Activated T-cell treated with anti-CD3 and anti-CD28 coated beads, Interleukin-2, amount 50 U/mL, for 48 hours (primary cell): ENCODE measurements at regions not wholly inside any gene's neighbourhood (a gene's known extent, or its start where the extent isn't known, plus 50 kb on each side); places are given as distances from the start of the nearest gene placed in this dataset.

ENCODE experiments used
- DNase-seq, 2 experiments: peaks; one replicate each; pipeline ENCODE4 v3.0.0-alpha.2; 2020

DNA sequence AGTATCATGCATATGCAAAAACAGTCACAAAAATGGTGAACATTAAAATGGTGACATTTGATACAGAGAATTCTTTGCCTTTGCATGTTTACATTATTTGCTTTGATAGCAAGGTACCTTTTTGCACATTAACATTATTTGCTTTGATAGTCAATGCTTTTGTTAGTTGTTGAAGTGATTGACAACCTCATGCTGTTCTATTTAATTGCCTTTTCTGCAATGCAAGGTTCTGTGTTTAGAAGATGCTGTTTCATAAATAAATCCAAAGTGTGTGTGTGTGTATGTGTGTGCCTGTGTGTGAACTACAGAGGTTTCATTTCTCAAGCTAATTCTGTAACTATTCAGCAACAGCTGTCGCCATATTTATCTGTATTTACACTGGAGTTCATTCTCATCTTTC is 668.7 kb downstream of the NR2F1-AS1 start:
- no peak for DNase-seq

DNA sequence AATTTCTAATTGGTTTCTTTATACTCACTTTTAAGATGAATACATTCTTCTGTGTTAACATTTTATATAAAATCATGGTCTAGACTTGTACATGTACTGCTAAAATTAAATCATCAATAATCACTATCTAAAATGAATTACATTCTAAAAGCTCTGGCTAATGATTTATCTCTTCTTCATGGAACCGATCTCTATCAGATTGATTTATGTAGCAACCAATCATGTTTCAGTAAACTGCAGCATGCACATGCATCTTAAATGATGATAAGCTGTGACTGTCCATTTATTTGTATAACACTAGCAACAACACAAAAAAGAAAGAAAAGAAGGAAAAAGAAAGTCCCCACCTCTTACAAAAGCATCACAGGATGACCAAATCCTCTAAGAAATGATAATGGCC is 669.2 kb downstream of the NR2F1-AS1 start:
- DNase-seq, result no peak

DNA sequence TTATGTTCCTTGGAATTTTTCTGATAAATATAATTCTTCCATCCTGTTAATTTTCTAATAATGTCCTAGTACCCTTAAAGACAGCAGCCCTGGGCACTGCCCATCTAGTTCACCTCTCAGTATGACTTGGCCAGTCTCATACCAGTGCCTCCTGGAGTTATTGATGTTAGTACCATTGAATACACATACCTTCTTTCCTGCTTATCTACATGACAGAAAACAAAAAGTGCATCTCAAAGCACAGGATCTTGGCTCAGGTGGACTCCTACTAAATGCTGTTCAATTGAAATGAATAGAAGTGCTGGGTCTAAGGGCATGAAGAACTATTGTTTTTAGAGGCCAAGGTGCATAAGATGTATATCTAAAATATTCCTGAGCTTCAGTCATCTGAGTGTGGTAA is 669.7 kb downstream of the NR2F1-AS1 start:
- no peak for DNase-seq

DNA sequence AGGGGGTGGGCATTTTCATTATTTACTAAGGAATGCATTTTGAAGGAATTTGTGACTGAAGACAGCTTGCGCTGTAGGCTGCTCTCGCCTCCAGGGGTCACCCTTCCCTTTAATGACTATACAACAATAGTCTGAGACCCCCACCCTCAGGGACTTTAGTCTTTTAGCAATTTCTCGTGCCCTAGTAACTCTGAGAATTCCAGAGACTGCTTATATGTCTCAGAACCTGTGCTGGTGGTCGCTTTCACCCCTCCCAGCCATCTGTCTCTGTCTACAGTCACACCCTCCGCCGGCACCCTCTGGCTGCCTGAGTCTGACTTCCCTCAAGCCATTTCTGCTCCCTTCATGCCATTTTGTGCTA is 671.4 kb downstream of the NR2F1-AS1 start:
- DNase-seq, result no peak

DNA sequence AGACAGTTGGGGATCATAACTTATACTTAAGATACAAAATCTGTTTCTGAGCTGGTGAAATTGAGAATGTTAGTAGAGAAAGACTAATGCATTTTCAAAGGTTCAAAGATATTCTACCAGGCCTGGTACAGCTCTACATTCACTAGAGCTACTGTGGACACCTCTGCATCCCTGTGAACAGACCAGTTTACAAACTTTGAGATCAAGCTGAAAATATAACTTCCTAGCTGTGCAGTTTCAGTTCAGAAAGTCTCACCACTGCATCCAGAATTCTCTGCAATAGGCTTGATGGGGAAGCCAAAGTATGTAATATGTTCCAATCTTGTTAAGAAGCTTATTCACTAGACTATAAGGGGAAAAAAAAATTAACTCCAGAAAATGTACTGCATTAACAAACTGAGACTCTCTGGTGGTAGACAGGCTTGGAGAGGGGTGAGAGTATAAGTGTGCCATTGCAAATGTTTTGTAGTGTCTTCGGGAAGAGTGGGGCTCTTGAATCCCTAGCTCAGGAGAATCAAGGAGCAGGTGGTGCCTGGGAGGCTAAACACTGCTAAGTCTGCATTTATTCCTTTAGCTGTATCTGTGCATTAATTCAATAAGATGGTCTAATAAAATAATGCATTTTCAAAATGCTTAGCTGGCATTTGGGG is 671.9 kb downstream of the NR2F1-AS1 start:
- no peak for DNase-seq

DNA sequence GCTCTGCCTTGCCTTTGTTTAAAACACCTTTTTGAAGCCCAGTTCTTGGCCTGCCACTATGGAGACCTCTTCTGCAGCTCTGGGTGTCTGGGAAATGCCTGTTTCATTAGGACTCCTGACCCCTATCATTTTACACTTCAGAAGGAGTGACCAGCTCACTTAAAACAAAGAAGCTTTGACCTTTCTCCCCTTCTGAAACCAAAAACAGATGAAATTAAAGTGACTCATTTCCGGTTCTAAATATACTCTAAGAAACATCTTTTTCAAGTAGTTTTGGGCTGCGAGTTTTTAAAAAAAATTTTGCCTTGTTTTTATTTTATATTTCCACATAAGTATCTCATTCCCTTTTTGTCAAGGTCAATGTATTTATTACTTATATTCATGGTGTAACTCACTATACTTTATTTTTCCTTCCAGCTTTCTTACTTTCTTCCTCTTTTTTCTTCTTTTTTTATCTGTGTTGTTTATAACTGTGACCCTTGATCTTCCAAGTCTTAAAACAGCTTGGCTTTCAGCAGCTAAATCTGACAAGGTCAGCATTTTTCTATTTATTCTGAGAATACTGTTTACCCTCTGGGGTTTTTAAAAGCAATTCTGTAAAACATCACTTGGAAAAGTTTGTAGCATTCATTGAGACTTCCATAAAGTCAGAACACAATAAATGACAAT is 672.9 kb downstream of the NR2F1-AS1 start:
- no peak for DNase-seq

DNA sequence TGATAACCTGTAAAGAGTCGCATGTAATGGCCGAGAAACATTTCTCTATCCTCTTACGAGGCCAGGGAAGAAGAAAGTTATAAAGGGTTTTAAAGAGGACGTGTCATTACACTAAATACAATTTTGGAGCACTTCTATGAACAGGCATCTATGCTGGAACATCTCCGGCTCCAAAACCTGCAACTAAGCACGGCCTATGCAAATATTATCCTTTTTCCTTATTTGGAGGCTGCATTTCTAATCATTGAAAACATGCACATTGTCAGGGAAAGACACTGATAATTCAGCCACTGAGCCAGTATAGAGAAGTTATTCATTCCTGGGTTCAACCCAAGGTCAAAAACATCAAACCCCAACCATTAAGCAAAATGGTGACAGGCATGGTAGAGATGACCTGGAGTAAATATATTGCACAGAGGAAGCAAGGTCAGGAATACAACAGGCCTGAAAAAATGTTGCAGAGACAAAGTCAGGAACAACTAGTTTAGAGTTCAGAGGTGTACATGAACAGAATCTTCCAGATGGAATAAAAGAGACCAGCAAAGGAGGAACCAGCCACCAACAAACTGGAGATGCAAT is 674.1 kb downstream of the NR2F1-AS1 start:
- no peak for DNase-seq

DNA sequence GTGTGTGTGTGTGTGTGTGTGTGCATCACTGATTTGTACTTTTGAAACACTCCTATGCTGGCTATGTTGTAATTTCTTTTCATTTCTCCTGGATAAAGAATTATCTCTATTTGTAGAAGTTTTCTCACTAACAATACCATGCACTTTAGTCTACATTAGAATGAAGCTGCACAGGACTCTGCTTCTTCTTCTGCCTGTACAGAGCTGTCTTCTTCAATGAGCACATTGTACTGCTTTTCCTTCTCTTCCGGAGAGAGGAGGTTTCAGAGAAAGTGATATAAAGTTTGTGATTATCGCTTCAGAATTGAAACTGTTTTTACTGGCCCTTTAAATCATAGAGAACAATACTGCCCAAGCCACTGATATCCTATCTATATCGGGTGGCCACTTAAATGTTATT is 677.0 kb downstream of the NR2F1-AS1 start:
- DNase-seq, result no peak

DNA sequence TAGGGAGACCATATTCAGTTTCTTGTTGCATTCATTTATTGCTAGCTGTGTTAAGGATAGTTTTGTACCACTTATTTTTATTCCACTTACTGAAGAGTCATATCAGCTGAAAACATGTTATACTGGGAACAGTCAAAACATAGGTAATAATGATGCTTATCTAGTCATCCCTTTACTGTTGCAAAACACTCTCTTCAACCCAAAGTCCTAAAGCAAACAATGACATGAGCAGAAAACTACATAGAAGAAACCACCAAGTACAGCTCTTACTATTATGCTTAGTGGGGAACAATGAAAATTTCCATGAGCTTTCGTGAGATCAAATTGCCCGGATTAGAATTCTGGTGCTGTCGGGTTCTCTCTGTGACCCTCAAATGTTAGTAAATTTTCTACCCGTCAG is 681.4 kb downstream of the NR2F1-AS1 start:
- DNase-seq, result no peak

DNA sequence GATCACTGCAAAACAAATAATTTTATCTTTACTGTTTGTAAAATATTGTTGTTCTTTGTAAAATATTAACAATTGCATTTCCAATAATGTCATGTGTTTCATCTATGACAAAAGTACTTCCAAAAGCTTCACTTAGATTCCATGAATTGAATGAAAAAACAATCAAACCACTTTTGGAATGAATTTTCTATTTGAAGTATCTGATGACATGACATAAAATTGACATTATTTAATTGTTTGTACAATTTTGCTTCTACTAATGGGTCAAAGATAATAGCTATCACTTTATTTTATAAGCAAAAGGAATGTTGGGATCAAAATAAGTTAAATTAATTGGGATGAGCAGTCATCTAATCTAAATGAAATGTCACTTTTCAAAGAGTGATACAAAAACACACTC is 684.3 kb downstream of the NR2F1-AS1 start:
- no peak for DNase-seq

DNA sequence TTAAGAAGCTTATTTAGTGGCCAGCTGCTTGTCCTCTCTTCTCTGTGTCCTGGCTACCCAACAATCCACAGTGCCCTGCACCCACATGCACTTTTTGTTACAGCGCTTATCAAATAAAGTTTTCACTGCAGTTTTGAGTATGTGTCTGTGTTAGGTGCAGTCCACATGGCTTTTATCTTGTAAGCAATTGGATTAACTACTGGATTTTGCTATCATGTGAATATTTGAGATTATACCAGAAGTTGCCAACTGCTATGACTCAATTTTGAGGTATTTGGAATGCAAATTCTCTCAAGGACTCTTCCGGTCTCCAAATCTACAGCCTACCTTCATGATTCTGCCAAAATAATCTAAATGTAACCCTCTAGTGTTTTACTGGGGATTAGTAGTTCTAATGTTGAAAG is 690.2 kb downstream of the NR2F1-AS1 start:
- DNase-seq, result no peak

DNA sequence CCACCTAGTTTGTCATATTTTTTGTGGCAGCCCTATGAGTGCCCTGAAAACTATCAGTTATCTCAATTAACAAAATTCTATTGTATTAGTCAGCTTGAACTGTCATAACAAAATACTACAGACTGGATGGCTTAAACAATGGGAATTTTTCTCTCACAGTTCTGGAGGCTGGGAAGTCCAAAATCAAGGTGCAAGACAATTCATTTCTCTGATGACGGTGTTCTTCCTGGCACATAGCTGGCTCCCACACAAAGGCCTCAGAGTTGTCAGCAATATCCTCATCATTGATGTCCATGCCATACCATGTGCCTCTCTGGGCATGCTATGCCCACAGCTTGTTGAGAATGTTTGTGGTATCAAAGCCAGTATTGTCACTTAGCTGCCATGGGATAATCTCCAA is 691.9 kb downstream of the NR2F1-AS1 start:
- no peak for DNase-seq

DNA sequence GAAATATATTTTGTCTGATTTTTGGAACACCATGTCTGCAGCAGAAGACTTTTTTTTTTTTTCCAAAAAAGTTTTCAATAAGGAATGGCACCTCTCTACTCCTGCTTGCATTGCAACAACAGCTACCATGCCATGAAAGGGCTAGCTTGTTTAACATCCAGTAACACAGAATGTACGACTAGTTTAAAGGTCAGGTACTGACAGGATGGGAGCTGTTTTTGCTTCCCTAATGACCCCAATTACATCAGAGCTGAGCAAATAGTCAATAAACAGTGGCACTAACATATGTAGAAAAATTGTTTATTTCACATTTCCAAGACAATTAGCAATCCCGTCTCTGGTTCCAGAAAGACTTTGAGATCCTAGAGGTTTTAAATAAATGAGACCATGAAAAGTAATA is 693.8 kb downstream of the NR2F1-AS1 start:
- no peak for DNase-seq

DNA sequence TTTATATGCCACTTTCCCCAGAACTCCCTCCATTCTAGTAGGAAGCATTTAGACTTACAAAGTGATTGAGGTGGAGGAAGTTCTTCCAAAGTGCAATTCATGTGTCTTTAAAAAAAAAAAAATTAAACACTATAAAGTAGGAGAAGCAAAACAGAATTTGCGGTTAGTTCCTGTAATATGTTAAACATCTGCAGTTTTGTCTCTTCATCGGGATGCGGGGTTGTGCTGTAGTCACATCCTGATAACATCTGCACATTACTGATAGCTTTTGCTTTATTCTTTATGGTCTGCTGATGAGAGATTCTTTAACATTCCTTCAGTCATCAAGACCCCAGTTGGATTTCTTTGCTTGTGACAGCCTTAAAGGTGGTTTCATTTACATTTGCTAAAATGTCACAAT is 694.3 kb downstream of the NR2F1-AS1 start:
- DNase-seq, result no peak

DNA sequence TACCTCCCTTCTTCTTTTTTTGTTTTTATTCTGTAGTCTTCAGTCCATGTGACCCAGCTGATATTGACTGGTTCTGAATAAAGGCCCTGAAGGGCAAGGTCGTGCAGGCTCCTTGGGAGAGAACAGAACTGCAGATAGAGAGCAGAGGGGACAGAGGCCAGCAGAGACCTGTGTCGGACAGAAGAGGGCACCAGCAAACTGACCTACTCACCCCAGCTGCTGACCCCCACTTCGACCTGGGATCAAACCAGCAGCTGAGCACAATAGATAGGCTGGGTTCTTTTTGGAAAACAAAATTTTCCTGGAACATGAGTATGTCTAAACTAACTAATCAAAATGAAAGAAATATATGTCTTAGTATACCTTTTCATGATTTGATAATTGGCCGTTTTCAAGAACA is 695.1 kb downstream of the NR2F1-AS1 start:
- DNase-seq, result no peak

DNA sequence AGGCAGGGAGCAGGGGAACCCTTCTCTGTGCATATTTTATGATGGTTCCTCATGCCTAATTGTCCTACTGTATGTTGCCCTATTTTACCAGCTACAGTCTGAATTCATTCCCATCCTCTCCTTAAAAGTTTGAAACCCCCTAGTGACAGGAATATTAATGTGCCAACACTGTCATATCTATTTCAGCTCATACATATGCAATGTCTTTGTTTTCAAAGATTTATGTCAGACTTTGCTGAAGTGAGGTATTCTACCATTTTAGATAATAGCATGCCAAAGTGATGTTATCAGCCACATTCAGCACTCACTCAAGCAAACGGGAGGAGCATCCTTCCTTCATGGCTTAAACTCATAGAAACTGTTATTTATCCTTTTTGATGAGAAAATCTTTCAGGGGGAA is 696.5 kb downstream of the NR2F1-AS1 start:
- DNase-seq, result no peak

DNA sequence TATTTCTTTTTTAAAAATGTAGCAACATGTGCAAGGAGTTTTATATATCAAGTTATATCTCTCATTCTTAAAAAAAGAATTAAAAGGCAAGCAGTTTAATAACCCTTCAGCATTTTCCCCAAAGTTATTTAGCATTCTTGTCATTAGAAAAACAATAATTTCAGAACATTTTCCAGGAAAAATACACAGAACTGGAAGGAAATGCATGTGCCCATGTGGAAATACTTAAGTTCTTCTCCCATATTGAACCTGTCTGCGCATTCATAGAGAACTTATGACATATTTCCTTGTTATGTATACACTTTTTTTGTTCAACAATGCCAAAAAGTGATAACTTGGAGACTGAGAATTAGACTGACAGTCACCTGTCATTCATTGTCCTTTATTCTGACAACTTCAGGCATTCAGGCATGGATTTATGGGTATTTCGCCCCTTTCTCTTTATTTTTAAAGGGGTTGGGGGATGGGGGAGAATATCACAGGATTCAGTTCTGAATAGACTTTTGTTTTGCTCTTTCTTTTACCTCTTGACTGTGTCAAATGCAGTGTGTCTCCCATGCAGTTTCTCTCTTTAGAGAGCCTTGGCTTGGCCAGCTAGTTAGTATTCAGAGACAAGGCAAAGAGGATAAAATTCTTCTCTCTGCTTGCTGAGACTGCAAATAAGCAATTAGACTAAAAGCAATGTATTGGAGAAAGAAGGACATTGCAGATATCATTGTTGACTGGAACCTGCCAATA is 701.0 kb downstream of the NR2F1-AS1 start:
- DNase-seq, result no peak

DNA sequence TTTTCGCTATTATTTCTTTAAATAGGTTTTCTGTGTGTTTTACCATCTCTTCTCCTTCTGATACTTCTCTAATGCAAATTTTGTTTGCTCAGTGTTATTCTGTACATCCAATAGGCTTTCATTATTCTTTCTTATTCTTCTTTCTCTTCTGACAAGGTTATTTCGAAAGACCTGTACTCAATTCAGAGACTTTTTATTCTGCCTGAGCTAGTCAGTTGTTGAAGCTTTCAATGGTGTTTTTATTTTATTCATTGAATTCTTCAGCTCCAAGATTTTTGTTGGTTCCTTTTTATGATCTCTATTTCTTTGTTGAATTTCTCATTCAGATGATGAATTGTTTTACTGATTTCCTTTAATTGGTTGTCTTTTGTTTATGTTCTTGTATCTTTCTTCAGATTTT is 706.2 kb downstream of the NR2F1-AS1 start:
- DNase-seq, result no peak

DNA sequence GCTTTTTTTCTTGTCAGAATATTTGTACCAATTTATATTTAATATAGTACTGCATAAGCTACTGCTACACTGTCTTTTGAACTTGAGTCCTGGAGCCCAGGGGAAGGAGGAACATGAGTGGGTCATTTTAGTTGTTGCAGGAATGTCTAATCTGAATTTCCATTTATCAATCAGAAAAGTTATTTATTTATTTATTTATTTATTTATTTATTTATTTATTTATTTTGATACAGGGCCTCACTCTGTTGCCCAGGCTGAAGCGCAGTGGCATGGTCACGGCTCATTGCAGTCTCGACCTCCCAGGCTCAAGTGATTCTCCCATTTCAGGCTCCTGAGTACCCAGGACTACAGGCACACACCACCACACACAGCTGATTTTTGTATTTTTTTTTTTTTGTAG is 712.6 kb downstream of the NR2F1-AS1 start:
- no peak for DNase-seq

DNA sequence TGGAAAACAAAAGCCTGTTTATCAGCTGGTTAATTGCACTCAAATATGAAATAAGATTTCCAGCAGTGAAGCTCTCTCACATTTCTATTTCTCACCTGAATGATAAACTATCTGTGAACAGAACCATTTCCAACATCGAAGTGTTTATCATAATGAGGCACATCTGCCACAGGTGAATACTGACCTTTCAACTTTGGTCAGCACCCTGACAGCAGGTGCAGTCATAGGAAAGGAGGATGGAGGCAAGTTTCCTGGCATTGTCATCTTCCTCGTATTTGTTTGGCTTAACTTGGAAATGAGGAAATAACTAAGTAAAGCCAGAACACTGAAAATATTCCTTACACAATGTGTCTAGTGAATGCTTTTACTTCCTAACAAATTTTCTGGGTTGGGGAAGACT is 716.4 kb downstream of the NR2F1-AS1 start:
- DNase-seq, result no peak

DNA sequence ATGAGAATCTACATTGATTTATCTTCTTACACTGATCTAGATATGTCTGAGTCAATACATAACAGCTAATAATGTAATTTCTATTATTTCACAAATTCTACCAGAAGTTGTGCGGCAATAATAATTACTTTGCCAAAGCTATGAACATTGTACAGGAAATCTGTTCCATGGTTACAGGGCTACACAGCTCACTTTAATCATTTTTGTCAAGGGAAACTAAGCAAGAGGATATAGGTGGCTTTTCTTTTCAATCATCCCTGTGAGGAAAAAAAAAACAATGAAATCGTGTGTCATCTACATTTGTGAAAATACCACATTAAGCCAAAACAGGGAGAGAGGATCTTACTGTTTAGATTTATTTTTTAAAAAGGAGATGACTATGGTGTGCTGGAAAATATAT is 717.4 kb downstream of the NR2F1-AS1 start:
- no peak for DNase-seq

DNA sequence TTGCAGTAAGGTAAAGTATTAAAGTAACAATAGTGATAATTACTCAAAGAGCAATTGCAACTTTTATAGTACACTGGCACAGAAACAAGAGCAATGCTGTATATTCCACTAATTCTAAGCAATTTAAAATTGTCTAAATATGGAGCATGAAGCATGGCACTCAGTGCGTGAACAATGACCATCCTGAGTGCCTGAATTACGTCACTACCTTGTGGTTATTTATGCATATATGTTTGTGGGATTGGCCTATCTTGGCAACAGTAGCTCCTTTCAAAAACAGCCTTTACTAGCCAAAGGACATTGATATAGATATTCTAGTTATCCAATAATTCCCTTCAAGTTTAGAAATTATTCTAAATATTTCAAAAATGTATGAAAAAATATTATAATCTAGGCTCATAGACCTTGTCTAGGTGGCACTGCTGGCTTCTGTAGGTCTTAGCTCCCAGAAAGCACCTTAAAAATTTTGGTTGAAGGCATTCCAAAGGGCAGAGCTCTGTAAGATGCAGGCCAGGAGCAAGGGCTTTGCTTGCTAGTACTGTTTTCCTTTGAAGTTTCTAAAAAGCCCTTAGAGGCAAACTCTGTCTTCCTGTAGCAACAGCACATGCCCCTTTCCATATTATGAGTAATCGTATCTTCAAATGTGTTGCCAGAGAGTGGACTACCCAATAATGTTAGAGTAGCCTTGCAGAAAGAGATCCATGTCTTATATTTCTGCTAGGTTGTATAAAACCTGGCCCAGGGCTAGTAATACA is 719.3 kb downstream of the NR2F1-AS1 start:
- DNase-seq, result no peak

DNA sequence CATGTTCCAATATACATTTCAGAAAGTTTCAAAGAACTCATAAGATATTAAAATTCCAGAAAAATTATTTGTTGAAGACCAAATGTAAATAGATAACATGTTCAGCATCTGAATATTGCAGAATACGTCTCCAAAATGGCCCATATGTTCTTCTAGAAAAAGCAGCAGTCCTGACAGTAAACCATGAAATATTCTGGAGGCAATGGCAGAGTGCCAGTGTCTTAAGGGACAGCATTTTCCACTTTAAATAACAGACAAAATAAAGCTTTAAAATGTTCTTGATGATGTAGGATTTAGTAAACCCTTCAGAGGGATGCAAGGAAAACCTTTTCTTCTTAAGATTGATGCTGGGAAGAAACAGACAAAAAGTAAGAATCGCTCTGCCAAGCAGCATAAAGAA is 721.0 kb downstream of the NR2F1-AS1 start:
- DNase-seq, result no peak
